Midbrain (tissue), 1 donor: ENCODE measurements at regions not wholly inside any gene's neighbourhood (a gene's known extent, or its start where the extent isn't known, plus 50 kb on each side); places are given as distances from the start of the nearest gene placed in this dataset.

ENCODE experiments used
- DNase-seq: peaks from one replicate; lab custom pipeline; 2025; lab: John Stamatoyannopoulos, UW

- no peak for DNase-seq
Observed at GRCh38 chrX:39504850-39505259, 592.9 kb downstream of the BCOR start.

- no peak for DNase-seq
Observed at GRCh38 chrX:39506131-39506530, 591.6 kb downstream of the BCOR start.

- no peak for DNase-seq
Observed at GRCh38 chrX:39507034-39507433, 590.7 kb downstream of the BCOR start.

- no peak for DNase-seq
Observed at GRCh38 chrX:39507617-39508299, 590.0 kb downstream of the BCOR start.

GRCh38 chrX:39508300-39508692 is 589.5 kb downstream of the BCOR start:
- no peak for DNase-seq

- no peak for DNase-seq
Observed at GRCh38 chrX:39509157-39509556, 588.6 kb downstream of the BCOR start.

GRCh38 chrX:39513836-39514235 is 583.9 kb downstream of the BCOR start:
- no peak for DNase-seq

GRCh38 chrX:39514801-39515200 is 583.0 kb downstream of the BCOR start:
- DNase-seq = no peak

GRCh38 chrX:39516427-39516841 is 581.3 kb downstream of the BCOR start:
- no peak for DNase-seq

- DNase-seq = no peak
Observed at GRCh38 chrX:39518476-39519029, 579.2 kb downstream of the BCOR start.

- DNase-seq = no peak
Observed at GRCh38 chrX:39519030-39519488, 578.7 kb downstream of the BCOR start.

- DNase-seq = no peak
Observed at GRCh38 chrX:39519566-39520301, 578.0 kb downstream of the BCOR start.

GRCh38 chrX:39525758-39526157 is 572.0 kb downstream of the BCOR start:
- no peak for DNase-seq

- DNase-seq = no peak
Observed at GRCh38 chrX:39527025-39527424, 570.7 kb downstream of the BCOR start.

GRCh38 chrX:39528161-39528916 is 569.4 kb downstream of the BCOR start:
- DNase-seq = no peak

GRCh38 chrX:39532761-39533160 is 565.0 kb downstream of the BCOR start:
- DNase-seq = no peak

GRCh38 chrX:39534949-39535348 is 562.8 kb downstream of the BCOR start:
- DNase-seq = no peak

GRCh38 chrX:39536211-39536610 is 561.5 kb downstream of the BCOR start:
- DNase-seq = no peak

GRCh38 chrX:39541881-39542280 is 555.9 kb downstream of the BCOR start:
- DNase-seq = no peak

- DNase-seq = no peak
Observed at GRCh38 chrX:39542316-39542715, 555.4 kb downstream of the BCOR start.

- DNase-seq = no peak
Observed at GRCh38 chrX:39550795-39551361, 546.9 kb downstream of the BCOR start.

- DNase-seq = no peak
Observed at GRCh38 chrX:39551762-39552161, 546.0 kb downstream of the BCOR start.
